HCT116 (cell line): ENCODE measurements at regions not wholly inside any gene's neighbourhood (a gene's known extent, or its start where the extent isn't known, plus 50 kb on each side); places are given as distances from the start of the nearest gene placed in this dataset.

Experiments
- ATAC-seq: fragments of 200-7000 bp; cut with Tn5 transposase; 2 replicates; pipeline ENCODE4 v1.9.1; 2020; ENCODE audit warnings: mild to moderate bottlenecking, moderate library complexity
- BruUV-seq: library from RNA; stranded (reverse); fragments of 400-500 nt; replicated peaks from 2 replicates; lab custom pipeline; 2021; lab: Mats Ljungman, UMichigan
- CTCF ChIA-PET: fragments of 300-600 bp; sonication (Branson Sonifier 250); formaldehyde crosslinking; loops from one replicate; lab custom pipeline; 2021; ENCODE audit warnings: antibody characterized with exemption; lab: Charles Lee
- POLR2A ChIA-PET: fragments of 300-600, 350-600 bp; sonication (Branson Sonifier 250); formaldehyde crosslinking; loops from one replicate; lab custom pipeline; 2021; ENCODE audit warnings: antibody characterized with exemption; lab: Charles Lee
- RAD21 ChIA-PET, 2 experiments: fragments of 300-600 bp; sonication (Branson Sonifier 250); formaldehyde crosslinking; loops; one replicate each; lab custom pipeline; 2023; ENCODE audit warnings: low total read pairs in 2 of 2; ENCODE audit not compliant: uncharacterized antibody in 2 of 2, unreplicated experiment in 2 of 2, low non-redundant PET in 1 of 2; lab: Charles Lee
- DNase-seq: peaks from one replicate; pipeline ENCODE4 v3.0.0-alpha.2; 2010; ENCODE audit warnings: low read depth, low spot score
- H2AFZ ChIP-seq: fragments of 200-600 bp; shearing (Covaris generic), sonication (generic); 2 replicates; pipeline ENCODE4 v1.6.1; 2017; ENCODE audit warnings: low read depth, mixed run types, mixed read lengths, antibody characterized with exemption, low read length; ENCODE audit not compliant: poor library complexity, severe bottlenecking
- H3K27ac ChIP-seq: 2 replicates; pipeline ENCODE4 v1.5.1; 2012; ENCODE audit warnings: low read depth, low read length
- H3K27me3 ChIP-seq: fragments of 200-600 bp; sonication (generic); 2 replicates; pipeline ENCODE4 v1.6.1; 2016; ENCODE audit warnings: mixed run types, low read length, mixed read lengths; ENCODE audit not compliant: insufficient read depth
- H3K36me3 ChIP-seq, 2 experiments: fragments of 200-500 bp in 1 of 2; fragments of 200-600 bp in 1 of 2; sonication (Bioruptor generic) in 1 of 2; sonication (generic) in 1 of 2; 2 replicates each; pipeline versions ENCODE4 v1.5.1 to v1.6.1; 2014 to 2016; ENCODE audit warnings: low read length in 2 of 2, inconsistent platforms in 1 of 2, mixed read lengths in 1 of 2, mixed run types in 1 of 2; ENCODE audit not compliant: insufficient read depth in 2 of 2, control insufficient read depth in 1 of 2
- H3K4me1 ChIP-seq, 2 experiments: fragments of 200-600 bp in 1 of 2; sonication (generic) in 1 of 2; 2 replicates each; pipeline versions ENCODE4 v1.5.1 to v1.6.1; 2012 to 2017; ENCODE audit warnings: low read length in 2 of 2, inconsistent platforms in 1 of 2, mild to moderate bottlenecking in 1 of 2, mixed read lengths in 1 of 2, mixed run types in 1 of 2, moderate library complexity in 1 of 2; ENCODE audit not compliant: insufficient read depth in 2 of 2, control insufficient read depth in 1 of 2
- H3K4me2 ChIP-seq: fragments of 200-600 bp; sonication (generic); 2 replicates; pipeline ENCODE4 v1.6.1; 2017; ENCODE audit warnings: mixed run types, low read length, mixed read lengths
- H3K4me3 ChIP-seq, 2 experiments: fragments of 200-600 bp in 1 of 2; sonication (generic) in 1 of 2; replicated peaks in 1 of 2; 2 replicates each; pipeline ENCODE4 v1.5.1; 2011 to 2016; ENCODE audit warnings: low read length in 2 of 2, control low read depth in 1 of 2, low read depth in 1 of 2, mild to moderate bottlenecking in 1 of 2, mixed read lengths in 1 of 2, mixed run types in 1 of 2
- H3K79me2 ChIP-seq: fragments of 200-600 bp; sonication (generic); 2 replicates; pipeline ENCODE4 v1.6.1; 2017; ENCODE audit warnings: mild to moderate bottlenecking, mixed run types, low read length, moderate library complexity, mixed read lengths; ENCODE audit not compliant: insufficient read depth
- H3K9ac ChIP-seq: fragments of 200-600 bp; sonication (generic); 2 replicates; pipeline ENCODE4 v1.6.1; 2016; ENCODE audit warnings: low read length, mixed read lengths
- H3K9me2 ChIP-seq: fragments of 200-600 bp; sonication (generic), shearing (Covaris generic); 2 replicates; pipeline ENCODE4 v1.6.1; 2017; ENCODE audit warnings: mixed run types, mild to moderate bottlenecking, moderate library complexity; ENCODE audit not compliant: insufficient read depth
- H3K9me3 ChIP-seq, 2 experiments: fragments of 200-500 bp in 1 of 2; fragments of 200-600 bp in 1 of 2; sonication (Bioruptor generic) in 1 of 2; sonication (generic) in 1 of 2; 2 replicates each; pipeline ENCODE4 v1.6.1; 2014 to 2017; ENCODE audit warnings: low read length in 2 of 2, mixed read lengths in 2 of 2, inconsistent platforms in 1 of 2, low read depth in 1 of 2, mild to moderate bottlenecking in 1 of 2, mixed run types in 1 of 2, moderate library complexity in 1 of 2; ENCODE audit not compliant: control insufficient read depth in 1 of 2, insufficient read depth in 1 of 2
- H4K20me1 ChIP-seq: fragments of 200-600 bp; sonication (generic), shearing (Covaris generic); 2 replicates; pipeline ENCODE4 v1.6.1; 2017; ENCODE audit warnings: mixed run types, mild to moderate bottlenecking, moderate library complexity; ENCODE audit not compliant: insufficient read depth
- CEBPB ChIP-seq: IDR thresholded peaks from 2 replicates; pipeline ENCODE4 v1.6.1; 2012; ENCODE audit warnings: low read depth
- EZH2 ChIP-seq: fragments of 200-600 bp; sonication (generic); IDR thresholded peaks from 2 replicates; pipeline ENCODE4 v1.6.1; 2017; ENCODE audit warnings: antibody characterized with exemption, mixed run types
- FOSL1 ChIP-seq: IDR thresholded peaks from 2 replicates; pipeline ENCODE4 v1.6.1; 2012; ENCODE audit warnings: low read depth
- JUND ChIP-seq: IDR thresholded peaks from 2 replicates; pipeline ENCODE4 v1.6.1; 2012
- MAX ChIP-seq: IDR thresholded peaks from 2 replicates; pipeline ENCODE4 v1.6.1; 2012
- POLR2A ChIP-seq: IDR thresholded peaks from 2 replicates; pipeline ENCODE4 v1.7.0; 2011; ENCODE audit warnings: borderline replicate concordance; ENCODE audit not compliant: insufficient read depth, insufficient read length; ENCODE audit errors: extremely low read depth
- REST ChIP-seq: IDR thresholded peaks from 2 replicates; pipeline ENCODE4 v1.6.1; 2012; ENCODE audit warnings: low read depth
- SP1 ChIP-seq: IDR thresholded peaks from 2 replicates; pipeline ENCODE4 v1.6.1; 2012; ENCODE audit warnings: low read depth
- SRF ChIP-seq: IDR thresholded peaks from 2 replicates; pipeline ENCODE4 v1.6.1; 2012; ENCODE audit warnings: low read depth
- ZFX ChIP-seq: fragments of 450-650 bp; IDR thresholded peaks from 2 replicates; pipeline ENCODE4 v1.6.1; 2017
- intact Hi-C: fragments of 100-400 bp; cut with micrococcal nuclease; formaldehyde crosslinking; loops from 2 replicates; pipeline ENCODE4 v1.10.0; 2022

- Histone ChIP-seq H3K4me2 (no peak overlapping the region), H3K4me1 (no peaks in the 10 kb centered on the region), H3K9me2 (no peaks in the 10 kb centered on the region), H3K79me2 (no peaks in the 10 kb centered on the region), H3K9ac (no peak overlapping the region), H3K27ac (no peak overlapping the region), H3K36me3 (no peaks in the 10 kb centered on the region), H3K9me3 (no peaks in the 10 kb centered on the region), H3K27me3 (peaks cover 3% of the 10 kb centered on the region; the same call in 1 of the 2 replicates), H2AFZ (no peak overlapping the region), H3K4me3 (no peak overlapping the region)
- RAD21 ChIA-PET = no interaction called here
- no TSS peak for BruUV-seq
- intact Hi-C loops = no loop called here
- POLR2A ChIA-PET = no interaction called here
- no peak for ATAC-seq
- DNase-seq = no peak
- TF ChIP-seq REST = no peak
- no peak for TF ChIP-seq FOSL1
- TF ChIP-seq POLR2A = no peak
- no peak for TF ChIP-seq ZFX
- TF ChIP-seq MAX = no peak
- no peak for TF ChIP-seq EZH2
- TF ChIP-seq SP1 = no peak
- TF ChIP-seq SRF = no peak
- no peak for TF ChIP-seq JUND
- no peak for TF ChIP-seq CEBPB
- TF ChIP-seq, all 23 proteins: peak for 0
- CTCF ChIA-PET = no interaction called here
- H4K20me1 ChIP-seq = no peaks in the 10 kb centered on the region
Measured at GRCh38 chr3:59253523-59253922, 203.7 kb upstream of the CFAP20DC start.
